Suppressor macrophage (primary cell): ENCODE measurements at regions not wholly inside any gene's neighbourhood (a gene's known extent, or its start where the extent isn't known, plus 50 kb on each side); places are given as distances from the start of the nearest gene placed in this dataset.
"Not testable (repeated sequence)": the region's sequence is repeated elsewhere in the genome, so short reads cannot be mapped to it uniquely, and the experiment has no call there.

Experiments
- DNase-seq, 4 experiments: peaks; one replicate each; pipeline ENCODE4 v3.0.0-alpha.2; 2020 to 2022

DNA sequence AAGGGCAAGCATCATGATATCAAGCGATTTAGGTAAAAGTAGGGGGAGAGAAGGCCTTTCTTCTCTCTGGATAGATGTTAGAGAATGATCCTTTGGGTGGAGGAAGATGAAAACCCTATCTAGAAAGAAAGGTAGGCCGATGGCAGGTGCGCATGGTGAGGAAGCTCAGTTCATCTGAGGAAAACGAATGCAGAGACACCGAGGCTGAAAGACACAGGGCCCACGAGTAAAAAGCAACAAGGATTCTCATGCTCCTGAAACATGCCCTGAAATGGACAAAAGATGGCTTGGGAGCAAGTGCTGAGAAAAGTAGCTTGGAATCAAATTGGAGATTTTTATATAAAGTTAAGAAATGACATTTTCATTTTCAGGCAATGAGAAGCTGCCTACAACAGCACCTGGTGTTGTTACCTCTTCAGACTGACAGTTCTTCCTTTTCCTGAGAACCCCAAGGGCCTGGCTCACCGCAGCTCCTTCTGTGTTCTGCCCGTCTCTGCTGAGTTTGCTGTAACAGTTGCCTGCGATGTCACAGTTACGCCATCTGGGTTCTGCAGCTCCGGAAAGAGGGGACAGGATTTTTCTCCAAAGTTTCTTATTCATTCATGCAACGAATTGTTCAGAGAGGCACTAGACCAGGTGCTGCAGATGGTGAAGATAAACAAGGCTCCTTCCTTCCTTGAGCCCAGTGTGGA is 402.0 kb upstream of the KLF6 start:
- DNase-seq, result peak in 1 of 4 experiments; percentile 20

GRCh38 chr10:4183761-4184261 is 398.8 kb upstream of the KLF6 start:
- DNase-seq, result no peak

DNA sequence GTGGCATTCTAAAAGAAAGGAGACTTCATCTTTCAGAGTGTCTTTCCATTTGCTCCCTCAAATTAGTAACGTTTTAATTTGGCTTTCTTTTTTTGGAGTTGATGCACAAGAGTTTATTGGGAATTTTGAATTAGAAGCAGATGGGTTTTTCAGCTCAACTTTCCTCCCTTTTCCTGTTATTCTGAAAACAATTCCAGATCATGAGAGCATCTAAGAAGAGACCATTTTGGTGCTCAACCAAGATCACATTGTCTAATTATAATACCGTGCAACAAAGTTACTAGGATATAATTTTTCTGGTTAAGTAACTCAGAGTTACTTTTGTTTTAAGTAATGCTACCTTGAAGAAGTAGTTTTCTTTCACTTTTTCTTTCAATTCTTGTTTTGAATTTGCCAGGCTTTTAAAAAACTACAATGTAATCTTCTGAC is 396.6 kb upstream of the KLF6 start:
- DNase-seq, result no peak

- no peak for DNase-seq
These were observed 396.1 kb upstream of the KLF6 start for GRCh38 chr10:4181081-4181480.

GRCh38 chr10:4177791-4178190 is 392.8 kb upstream of the KLF6 start:
- DNase-seq, result no peak

GRCh38 chr10:4176500-4177281 is 391.7 kb upstream of the KLF6 start:
- peak in 3 of 4 experiments; percentile 20 to 73 (median 58) for DNase-seq

DNA sequence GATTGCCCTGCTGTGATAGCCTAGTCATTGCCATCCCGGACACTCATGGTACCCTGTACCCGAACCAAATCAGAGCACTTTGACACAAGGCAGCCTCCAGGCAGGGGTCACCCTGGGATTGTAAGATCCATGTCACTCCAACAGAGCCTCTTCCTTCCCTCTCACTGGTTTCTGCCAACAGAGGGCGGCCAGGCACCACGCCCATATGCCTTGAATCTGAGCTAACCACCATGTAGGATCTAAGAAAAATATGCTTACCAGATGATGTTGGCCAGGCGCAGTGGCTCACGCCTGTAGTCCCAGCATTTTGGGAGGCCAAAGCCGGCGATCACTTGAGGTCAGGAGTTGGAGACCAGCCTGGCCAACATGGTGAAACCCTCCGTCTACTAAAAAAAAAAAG is 389.2 kb upstream of the KLF6 start:
- peak in 1 of 4 experiments; percentile 18 for DNase-seq

GRCh38 chr10:4170633-4171314 is 385.8 kb upstream of the KLF6 start:
- no peak for DNase-seq

DNA sequence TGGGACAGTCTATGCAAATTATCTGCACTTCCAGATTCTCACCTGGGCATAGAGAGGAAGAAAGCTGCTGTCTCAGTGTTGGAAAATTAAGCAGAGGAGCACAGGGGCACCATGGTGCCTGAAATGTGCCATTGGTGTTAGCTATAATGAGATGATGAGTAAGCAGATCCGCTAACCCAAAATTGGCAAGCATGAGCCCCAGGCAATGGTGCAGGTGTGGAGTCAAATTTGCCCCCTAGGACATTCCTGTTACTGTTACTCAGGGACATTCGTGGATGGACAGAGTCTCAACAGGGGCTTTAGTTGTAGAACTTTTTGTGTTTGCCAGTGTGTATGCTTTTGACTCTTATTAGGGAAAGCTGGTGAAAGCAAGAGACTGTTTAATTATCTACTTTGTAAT is 385.2 kb upstream of the KLF6 start:
- no peak for DNase-seq

DNA sequence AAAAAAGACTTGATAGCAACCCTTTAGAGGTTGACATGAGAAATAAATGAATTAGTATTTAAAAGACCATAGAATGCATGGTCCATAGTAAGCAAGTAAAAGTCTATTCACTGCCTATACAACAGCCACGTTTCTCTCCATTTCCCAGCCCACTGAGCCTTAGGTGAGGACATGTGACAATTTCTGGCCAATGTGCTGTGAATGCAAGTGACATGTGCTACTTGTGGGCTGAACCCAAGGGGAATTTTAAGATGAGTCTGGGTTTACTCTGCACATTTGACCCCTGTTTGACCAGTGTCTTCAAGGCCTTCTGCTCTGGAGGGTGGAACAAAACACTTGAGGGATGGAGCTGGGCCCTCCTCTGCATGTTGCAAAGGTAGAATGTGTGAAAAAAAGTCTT is 384.4 kb upstream of the KLF6 start:
- DNase-seq, result no peak

DNA sequence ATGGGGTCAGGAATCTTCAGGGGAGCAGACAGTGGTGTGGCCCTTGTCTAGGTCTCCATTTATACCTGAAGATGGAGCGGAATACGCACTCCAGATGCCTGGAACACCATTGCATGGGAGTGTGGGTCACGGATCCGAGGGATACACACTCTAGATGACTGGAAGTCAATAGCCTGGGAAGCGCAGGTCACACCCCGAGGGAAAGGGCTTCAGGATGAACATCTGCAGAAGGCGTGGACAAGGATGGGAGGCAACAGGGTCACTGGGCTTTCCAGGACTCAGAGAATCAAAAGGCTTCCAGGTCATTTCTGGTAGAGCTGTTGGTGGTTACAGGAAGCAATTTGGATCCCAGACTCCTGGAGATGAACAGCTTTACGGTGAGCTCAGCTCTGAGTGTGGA is 382.2 kb upstream of the KLF6 start:
- no peak for DNase-seq

DNA sequence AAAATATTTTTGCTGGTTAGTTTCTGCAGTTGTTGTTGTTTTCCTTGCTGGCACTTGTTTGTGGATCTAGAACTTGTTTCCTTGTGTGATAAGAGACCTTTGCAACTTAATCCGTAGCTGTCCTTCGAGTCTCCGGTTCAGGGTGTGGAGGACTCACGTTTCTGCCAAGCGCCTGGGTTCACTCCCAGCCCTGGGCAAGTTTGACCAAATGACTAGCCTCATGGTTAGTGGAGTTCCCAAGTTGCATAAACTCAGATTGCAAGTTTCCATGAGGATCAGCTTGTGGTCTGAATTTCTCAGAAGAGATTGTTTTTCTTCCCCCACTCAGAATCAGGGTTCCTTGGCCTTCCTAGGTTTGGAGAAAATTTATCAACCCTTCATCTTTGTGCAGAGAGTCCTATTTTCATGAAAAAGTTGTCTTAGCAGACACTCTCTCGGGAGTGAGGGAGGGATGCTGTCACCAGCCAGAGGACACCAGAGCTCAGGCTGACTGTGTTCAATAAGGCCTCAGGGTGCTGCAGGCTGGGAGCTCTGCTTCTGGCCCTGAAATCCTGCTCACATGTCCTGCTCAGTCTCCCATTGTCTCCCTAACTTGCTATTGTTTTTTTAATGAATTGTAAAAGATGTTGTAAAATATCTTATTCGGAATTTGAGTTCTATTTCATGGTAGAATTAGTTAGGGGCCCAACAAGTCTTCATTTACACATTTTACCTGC is 377.7 kb upstream of the KLF6 start:
- no peak for DNase-seq

- no peak for DNase-seq
These were observed 374.2 kb upstream of the KLF6 start for GRCh38 chr10:4159173-4159572.

GRCh38 chr10:4154191-4154715 is 369.2 kb upstream of the KLF6 start:
- DNase-seq, result no peak

DNA sequence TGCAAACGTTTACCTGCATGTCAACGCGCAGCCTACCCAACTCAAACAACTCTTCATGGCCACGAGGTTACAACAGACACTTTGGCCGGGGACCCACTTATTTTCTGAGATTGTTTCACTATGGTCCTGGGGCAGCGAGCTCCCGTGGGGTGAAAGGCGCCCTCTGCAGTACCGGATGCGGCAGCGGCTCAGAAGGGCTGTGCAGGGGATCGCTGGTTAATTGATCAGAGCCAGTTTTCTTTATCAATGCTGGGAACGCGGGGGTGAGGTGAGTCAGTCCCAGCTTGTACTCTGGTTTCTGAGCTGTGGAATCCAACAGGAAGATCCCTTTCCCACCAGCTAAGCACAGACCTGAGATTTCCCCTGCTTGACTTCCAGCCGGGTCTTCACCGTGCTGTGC is 366.5 kb upstream of the KLF6 start:
- no peak for DNase-seq

GRCh38 chr10:4150676-4151075 is 365.7 kb upstream of the KLF6 start:
- no peak for DNase-seq

DNA sequence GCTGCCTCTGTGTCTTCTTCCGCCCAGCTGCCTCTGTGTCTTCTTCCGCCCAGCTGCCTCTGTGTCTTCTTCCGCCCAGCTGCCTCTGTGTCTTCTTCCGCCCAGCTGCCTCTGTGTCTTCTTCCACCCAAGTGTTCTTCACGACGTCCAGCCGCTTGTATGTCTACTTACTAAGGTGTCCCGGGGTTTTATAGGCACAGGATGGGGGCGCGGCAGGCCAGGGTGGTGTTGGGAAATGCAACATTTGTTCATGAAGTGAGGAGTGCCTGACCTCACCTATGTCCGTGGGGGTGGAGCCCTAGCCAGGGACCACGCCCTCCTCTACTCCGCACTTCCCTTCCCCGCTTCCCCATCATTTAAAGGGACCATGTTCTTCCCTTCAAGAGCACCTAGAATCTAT is 364.5 kb upstream of the KLF6 start:
- not testable (repeated sequence) for DNase-seq

- DNase-seq, result no peak
These were observed 362.2 kb upstream of the KLF6 start for GRCh38 chr10:4147245-4147644.

- DNase-seq, result peak in 3 of 4 experiments; percentile 12 to 39 (median 24)
These were observed 359.8 kb upstream of the KLF6 start for GRCh38 chr10:4144817-4145216.

GRCh38 chr10:4141471-4141870 is 356.5 kb upstream of the KLF6 start:
- peak in 1 of 4 experiments; percentile 32 for DNase-seq

DNA sequence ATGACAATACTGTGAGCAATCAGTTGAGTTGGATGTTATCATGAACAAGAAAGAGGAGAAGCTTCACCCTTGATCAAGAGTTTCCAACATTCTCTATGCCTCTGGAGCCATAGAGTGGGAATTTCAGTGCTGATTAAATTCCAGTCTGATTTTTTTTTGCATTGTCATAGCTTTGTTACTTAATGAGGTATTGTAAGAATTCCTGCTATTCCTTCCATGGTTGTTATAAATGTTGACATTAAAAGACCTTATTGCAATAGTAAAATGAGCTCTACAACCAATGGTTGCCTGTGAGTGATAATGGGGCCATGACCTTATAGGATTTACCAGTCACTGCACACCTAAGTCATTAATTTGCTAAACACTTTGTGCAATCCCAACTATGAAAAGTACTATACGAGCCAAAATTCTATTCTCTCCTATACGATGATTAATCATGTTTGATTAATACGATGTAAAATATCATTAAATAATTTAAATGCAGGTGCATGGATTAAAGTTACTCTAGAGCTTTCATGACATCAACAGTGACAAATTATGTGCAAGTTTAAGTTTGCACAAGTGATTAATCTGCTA is 353.2 kb upstream of the KLF6 start:
- no peak for DNase-seq

- DNase-seq, result no peak
These were observed 352.3 kb upstream of the KLF6 start for GRCh38 chr10:4137299-4137698.
